ENCODE measurements at regions not wholly inside any gene's neighbourhood (a gene's known extent, or its start where the extent isn't known, plus 50 kb on each side); places are given as distances from the start of the nearest gene placed in this dataset.

- TF ChIP-seq CTCF (conservative IDR thresholded peaks at IDR 0.05; ENCODE audit: low read depth, low read length) (no peak), EZH2phosphoT487 (IDR thresholded peaks at IDR 0.05; ENCODE audit: borderline replicate concordance, low read length) (no peak)
Measured at GRCh38 chr2:219828127-219828526, 200.7 kb downstream of the SLC4A3 start.
